ENCODE measurements at regions not wholly inside any gene's neighbourhood (a gene's known extent, or its start where the extent isn't known, plus 50 kb on each side); places are given as distances from the start of the nearest gene placed in this dataset.

- no peak for DNase-seq (ENCODE audit: low read depth)
- no peak for TF ChIP-seq POLR2A (IDR thresholded peaks at IDR 0.05; ENCODE audit: extremely low read depth, insufficient read length)
- TF ChIP-seq, protein P1, sequence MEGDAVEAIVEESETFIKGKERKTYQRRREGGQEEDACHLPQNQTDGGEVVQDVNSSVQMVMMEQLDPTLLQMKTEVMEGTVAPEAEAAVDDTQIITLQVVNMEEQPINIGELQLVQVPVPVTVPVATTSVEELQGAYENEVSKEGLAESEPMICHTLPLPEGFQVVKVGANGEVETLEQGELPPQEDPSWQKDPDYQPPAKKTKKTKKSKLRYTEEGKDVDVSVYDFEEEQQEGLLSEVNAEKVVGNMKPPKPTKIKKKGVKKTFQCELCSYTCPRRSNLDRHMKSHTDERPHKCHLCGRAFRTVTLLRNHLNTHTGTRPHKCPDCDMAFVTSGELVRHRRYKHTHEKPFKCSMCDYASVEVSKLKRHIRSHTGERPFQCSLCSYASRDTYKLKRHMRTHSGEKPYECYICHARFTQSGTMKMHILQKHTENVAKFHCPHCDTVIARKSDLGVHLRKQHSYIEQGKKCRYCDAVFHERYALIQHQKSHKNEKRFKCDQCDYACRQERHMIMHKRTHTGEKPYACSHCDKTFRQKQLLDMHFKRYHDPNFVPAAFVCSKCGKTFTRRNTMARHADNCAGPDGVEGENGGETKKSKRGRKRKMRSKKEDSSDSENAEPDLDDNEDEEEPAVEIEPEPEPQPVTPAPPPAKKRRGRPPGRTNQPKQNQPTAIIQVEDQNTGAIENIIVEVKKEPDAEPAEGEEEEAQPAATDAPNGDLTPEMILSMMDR (IDR thresholded peaks at IDR 0.05; ENCODE audit: low read depth, low read length) = no peak
- no peak for TF ChIP-seq MAX (IDR thresholded peaks at IDR 0.05; ENCODE audit: low read depth, low read length)
- no peak for TF ChIP-seq MYC (IDR thresholded peaks at IDR 0.05; ENCODE audit: low read depth, low read length)
- H3K4me3 ChIP-seq (ENCODE audit: low read depth, low read length) = no peak overlapping the region
Observed at GRCh38 chr5:84628918-84629317, 244.2 kb upstream of the EDIL3 start.

DNA sequence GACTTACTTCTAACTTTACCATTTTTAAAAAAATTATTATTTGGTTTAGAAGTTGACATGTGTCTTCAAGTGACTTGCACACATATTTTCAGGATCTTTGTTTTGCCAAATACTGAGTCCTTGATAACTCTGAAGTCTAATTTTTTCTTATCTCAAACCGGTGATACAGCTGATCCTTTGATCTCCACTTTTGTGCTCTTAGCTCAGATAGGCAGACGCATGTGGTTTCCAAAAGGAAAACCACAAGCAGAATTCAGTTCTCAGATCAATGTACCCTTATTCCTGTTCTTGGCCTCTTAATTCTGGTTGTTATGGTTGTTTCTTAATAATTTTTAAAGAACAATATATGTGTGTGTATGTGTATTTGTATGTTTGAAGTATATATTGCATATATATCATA, 238.3 kb upstream of the EDIL3 start:
- DNase-seq (ENCODE audit: low read depth) = peak; percentile 3

GRCh38 chr5:84622461-84622860, 237.8 kb upstream of the EDIL3 start:
- H3K4me3 ChIP-seq (ENCODE audit: low read depth, low read length) = no peak overlapping the region
- no peak for DNase-seq (ENCODE audit: low read depth)
- TF ChIP-seq MAX (IDR thresholded peaks at IDR 0.05; ENCODE audit: low read depth, low read length) = no peak
- TF ChIP-seq MYC (IDR thresholded peaks at IDR 0.05; ENCODE audit: low read depth, low read length) = no peak
- TF ChIP-seq, protein P1 (IDR thresholded peaks at IDR 0.05; ENCODE audit: low read depth, low read length) = no peak
- no peak for TF ChIP-seq POLR2A (IDR thresholded peaks at IDR 0.05; ENCODE audit: extremely low read depth, insufficient read length)

More for the DNA sequence above, 238.3 kb upstream of the EDIL3 start:
- TF ChIP-seq MAX (IDR thresholded peaks at IDR 0.05; ENCODE audit: low read depth, low read length) (no peak), MYC (IDR thresholded peaks at IDR 0.05; ENCODE audit: low read depth, low read length) (no peak), POLR2A (IDR thresholded peaks at IDR 0.05; ENCODE audit: extremely low read depth, insufficient read length) (no peak)
- TF ChIP-seq, protein P1 (IDR thresholded peaks at IDR 0.05; ENCODE audit: low read depth, low read length) = no peak
- no peak overlapping the region for H3K4me3 ChIP-seq (ENCODE audit: low read depth, low read length)

DNA sequence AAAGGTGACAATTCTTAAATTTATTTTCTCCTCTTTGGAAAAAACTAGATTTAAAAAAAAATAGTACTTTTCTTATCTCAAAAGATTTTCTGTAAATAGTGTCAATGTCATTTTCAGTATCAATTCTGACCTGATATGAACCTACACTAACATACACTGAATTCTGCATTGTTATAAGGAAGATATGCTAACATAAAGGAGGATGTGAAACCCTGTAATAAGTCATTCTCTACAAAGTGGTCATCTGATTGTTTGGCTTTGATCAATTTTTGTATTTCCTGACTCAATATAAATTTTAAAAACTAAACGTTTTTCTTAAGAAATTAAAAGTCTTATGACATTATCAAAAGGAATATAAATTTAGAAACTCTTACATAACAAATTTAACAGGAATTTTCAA, 233.6 kb upstream of the EDIL3 start:
- H3K4me3 ChIP-seq (ENCODE audit: low read depth, low read length) = no peak overlapping the region
- DNase-seq (ENCODE audit: low read depth) = no peak
- no peak for TF ChIP-seq MAX (IDR thresholded peaks at IDR 0.05; ENCODE audit: low read depth, low read length)
- no peak for TF ChIP-seq MYC (IDR thresholded peaks at IDR 0.05; ENCODE audit: low read depth, low read length)
- TF ChIP-seq, protein P1 (IDR thresholded peaks at IDR 0.05; ENCODE audit: low read depth, low read length) = no peak
- TF ChIP-seq POLR2A (IDR thresholded peaks at IDR 0.05; ENCODE audit: extremely low read depth, insufficient read length) = no peak

DNA sequence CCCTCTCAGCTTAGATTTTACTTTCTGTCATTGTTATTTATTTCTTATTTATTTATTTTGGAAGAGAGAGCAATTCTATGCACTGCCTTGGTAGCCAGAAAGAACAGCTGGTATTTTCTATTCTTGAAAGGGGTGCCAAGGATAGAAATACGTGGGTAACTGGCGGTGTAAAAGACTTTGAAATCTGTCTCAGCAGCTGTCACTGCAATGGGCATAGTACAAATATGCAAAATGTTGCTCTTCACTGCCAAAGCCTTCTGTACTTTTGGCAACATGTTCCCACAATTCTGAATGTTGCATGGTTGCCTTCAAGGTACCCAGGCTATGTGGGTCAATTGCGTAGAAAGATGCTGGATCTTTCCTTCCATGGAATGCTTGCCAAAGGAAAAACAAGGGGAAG, 230.2 kb upstream of the EDIL3 start:
- DNase-seq (ENCODE audit: low read depth) = no peak
- TF ChIP-seq POLR2A (IDR thresholded peaks at IDR 0.05; ENCODE audit: extremely low read depth, insufficient read length) (no peak), MAX (IDR thresholded peaks at IDR 0.05; ENCODE audit: low read depth, low read length) (no peak), MYC (IDR thresholded peaks at IDR 0.05; ENCODE audit: low read depth, low read length) (no peak)
- TF ChIP-seq, protein P1 (IDR thresholded peaks at IDR 0.05; ENCODE audit: low read depth, low read length) = no peak
- no peak overlapping the region for H3K4me3 ChIP-seq (ENCODE audit: low read depth, low read length)

- no peak for DNase-seq (ENCODE audit: low read depth)
- TF ChIP-seq MAX (IDR thresholded peaks at IDR 0.05; ENCODE audit: low read depth, low read length) = no peak
- TF ChIP-seq, protein P1 (IDR thresholded peaks at IDR 0.05; ENCODE audit: low read depth, low read length) = no peak
- no peak for TF ChIP-seq MYC (IDR thresholded peaks at IDR 0.05; ENCODE audit: low read depth, low read length)
- TF ChIP-seq POLR2A (IDR thresholded peaks at IDR 0.05; ENCODE audit: extremely low read depth, insufficient read length) = no peak
- H3K4me3 ChIP-seq (ENCODE audit: low read depth, low read length) = no peak overlapping the region
Observed at GRCh38 chr5:84606784-84607183, 222.1 kb upstream of the EDIL3 start.
